B cell (primary cell): ENCODE measurements at regions not wholly inside any gene's neighbourhood (a gene's known extent, or its start where the extent isn't known, plus 50 kb on each side); places are given as distances from the start of the nearest gene placed in this dataset.

ENCODE experiments used
- CTCF ChIP-seq: fragments of 200-600 bp; IDR thresholded peaks from one replicate; pipeline ENCODE4 v1.8.0; 2022; ENCODE audit warnings: antibody characterized with exemption, mild to moderate bottlenecking
- EZH2 ChIP-seq: IDR thresholded peaks from 2 replicates; pipeline ENCODE4 v1.6.1; 2012; ENCODE audit warnings: borderline replicate concordance, low read depth, mild to moderate bottlenecking, moderate library complexity, low read length; ENCODE audit not compliant: insufficient read depth, poor library complexity, severe bottlenecking

GRCh38 chr3:87425056-87425455, 148.7 kb upstream of the POU1F1 start:
- TF ChIP-seq EZH2, result no peak
- no peak for TF ChIP-seq CTCF
